ENCODE measurements at regions not wholly inside any gene's neighbourhood (a gene's known extent, or its start where the extent isn't known, plus 50 kb on each side); places are given as distances from the start of the nearest gene placed in this dataset.

DNA sequence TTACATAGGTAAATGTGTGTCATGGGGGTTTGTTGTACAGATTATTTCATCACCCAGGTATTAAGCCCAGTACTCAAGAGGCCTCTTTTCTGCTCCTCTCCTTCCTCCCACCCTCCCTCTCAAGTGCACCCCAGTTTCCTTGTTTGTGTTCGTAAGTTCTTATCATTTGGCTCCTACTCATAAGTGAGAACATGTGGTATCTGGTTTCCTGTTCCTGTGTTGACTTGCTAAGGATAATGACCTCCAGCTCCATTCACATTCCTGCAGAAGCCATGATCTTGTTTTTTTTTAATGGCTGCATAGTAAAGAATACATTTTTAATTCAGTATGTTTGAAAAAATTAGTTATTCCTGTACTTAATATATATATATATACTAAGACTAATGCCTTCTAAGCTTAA is 107.7 kb downstream of the CLDN17 start:
- no peaks in the 10 kb centered on the region for H3K9me3 Mint-ChIP-seq
- no peaks in the 10 kb centered on the region for H3K36me3 Mint-ChIP-seq
- no peaks in the 10 kb centered on the region for H3K27me3 ChIP-seq (replicated peaks in 1 of 2; ENCODE audit: control insufficient read depth in 2 of 2, extremely low read depth in 1 of 2, insufficient read depth in 2 of 2, low read length in 1 of 2)
- CTCF ChIA-PET: interaction anchor here (0.6 to 0.7 kb wide), 2 partner anchors 57 to 1029 kb away, joined by 3 to 4 read pairs; no protein-coding TSS in a partner anchor
- H3K27me3 Mint-ChIP-seq: peaks cover 0 to 3% of the 10 kb centered on the region in 2 donors
- POLR2A ChIA-PET: interaction anchor here in 1 of 2 donors (0.6 kb wide), 1 partner anchor 82 kb away, joined by 11 read pairs; no protein-coding TSS in a partner anchor
- H3K4me3 ChIP-seq (ENCODE audit: control insufficient read depth in 1 of 2, extremely low read depth in 1 of 2, low read length in 1 of 2): no peak overlapping the region
- no peaks in the 10 kb centered on the region for H3K36me3 ChIP-seq (ENCODE audit: control insufficient read depth in 2 of 2, extremely low read depth in 1 of 2, insufficient read depth in 1 of 2, low read length in 1 of 2)
- H3K27ac ChIP-seq (ENCODE audit: low read length): no peak overlapping the region
- no peak overlapping the region for H3K4me3 Mint-ChIP-seq
- ATAC-seq (replicated peaks in 1 of 4) (no peak), DNase-seq (no peak)
- WGBS (ENCODE audit: insufficient coverage): no CpG with 5 or more reads among the region's 1 CpG
- H3K4me1 Mint-ChIP-seq: no peaks in the 10 kb centered on the region
- no peaks in the 10 kb centered on the region for H3K4me1 ChIP-seq (ENCODE audit: control insufficient read depth in 1 of 2, extremely low read depth in 1 of 2, insufficient read depth in 2 of 2, low read length in 2 of 2)
- no peak overlapping the region for H3K27ac Mint-ChIP-seq
- H3K9me3 ChIP-seq: no peaks in the 10 kb centered on the region

DNA sequence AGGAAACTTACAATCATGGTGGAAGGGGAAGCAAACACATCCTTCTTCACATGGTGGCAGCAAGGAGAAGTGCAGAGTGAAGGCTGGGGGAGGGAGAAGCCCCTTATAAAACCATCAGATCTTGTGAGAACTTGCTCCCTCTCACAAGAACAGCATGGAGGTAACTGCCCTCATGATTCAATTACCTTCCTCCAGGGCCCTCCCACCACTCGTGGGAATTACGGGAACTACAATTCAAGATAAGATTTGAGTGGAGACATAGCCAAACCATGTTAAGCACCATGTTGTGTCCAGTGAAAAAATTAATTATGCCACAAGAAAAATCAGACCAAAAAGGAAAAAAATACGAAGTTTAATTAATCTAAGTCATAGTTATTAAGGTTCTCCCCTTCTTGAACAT is 109.5 kb downstream of the CLDN17 start:
- ATAC-seq (replicated peaks in 1 of 4): no peak
- POLR2A ChIA-PET: interaction anchor here in 1 of 2 donors (0.5 kb wide), 1 partner anchor 24 kb away, joined by 4 read pairs; no protein-coding TSS in a partner anchor
- no CpG with 5 or more reads among the region's 3 CpGs for WGBS (ENCODE audit: insufficient coverage)

DNA sequence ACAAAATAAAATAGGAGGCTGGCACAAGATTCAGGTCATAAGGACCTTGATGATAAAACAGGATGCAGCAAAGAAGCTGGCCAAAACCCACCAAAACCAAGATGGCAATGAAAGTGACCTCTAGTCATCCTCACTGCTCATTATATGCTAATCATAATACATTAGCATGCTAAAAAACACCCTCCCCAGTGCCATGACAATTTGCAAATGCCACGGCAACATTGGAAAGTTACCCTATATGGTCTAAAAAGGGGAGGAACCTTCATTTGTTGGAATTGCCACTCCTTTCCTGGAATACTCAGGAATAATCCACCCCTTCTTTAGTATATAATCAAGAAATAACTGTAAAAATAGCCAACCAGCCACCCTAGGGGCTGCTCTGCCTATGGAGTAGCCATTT is 108.8 kb upstream of the GRIK1 start:
- ATAC-seq (replicated peaks in 1 of 4) (no peak), DNase-seq (no peak)
- no peaks in the 10 kb centered on the region for H3K27me3 ChIP-seq (replicated peaks in 1 of 2; ENCODE audit: control insufficient read depth in 2 of 2, extremely low read depth in 1 of 2, insufficient read depth in 2 of 2, low read length in 1 of 2)
- no peaks in the 10 kb centered on the region for H3K36me3 ChIP-seq (ENCODE audit: control insufficient read depth in 2 of 2, extremely low read depth in 1 of 2, insufficient read depth in 1 of 2, low read length in 1 of 2)
- Mint-ChIP-seq H3K4me3 (no peak overlapping the region), H3K36me3 (no peaks in the 10 kb centered on the region), H3K9me3 (no peaks in the 10 kb centered on the region), H3K4me1 (no peaks in the 10 kb centered on the region), H3K27me3 (peaks cover 2 to 4% of the 10 kb centered on the region in 2 donors), H3K27ac (no peak overlapping the region)
- WGBS (ENCODE audit: insufficient coverage): no CpG with 5 or more reads among the region's 1 CpG
- H3K4me1 ChIP-seq (ENCODE audit: control insufficient read depth in 1 of 2, extremely low read depth in 1 of 2, insufficient read depth in 2 of 2, low read length in 2 of 2): no peaks in the 10 kb centered on the region
- no peak overlapping the region for H3K27ac ChIP-seq (ENCODE audit: low read length)
- no peaks in the 10 kb centered on the region for H3K9me3 ChIP-seq
- no peak overlapping the region for H3K4me3 ChIP-seq (ENCODE audit: control insufficient read depth in 1 of 2, extremely low read depth in 1 of 2, low read length in 1 of 2)
- ChIA-PET POLR2A (no interaction called here), CTCF (no interaction called here)

More for the DNA sequence above, 109.5 kb downstream of the CLDN17 start:
- H3K27ac Mint-ChIP-seq: no peak overlapping the region
- CTCF ChIA-PET: no interaction called here
- no peaks in the 10 kb centered on the region for H3K36me3 ChIP-seq (ENCODE audit: control insufficient read depth in 2 of 2, extremely low read depth in 1 of 2, insufficient read depth in 1 of 2, low read length in 1 of 2)
- no peaks in the 10 kb centered on the region for H3K9me3 ChIP-seq
- no peaks in the 10 kb centered on the region for H3K36me3 Mint-ChIP-seq
- no peaks in the 10 kb centered on the region for H3K4me1 ChIP-seq (ENCODE audit: control insufficient read depth in 1 of 2, extremely low read depth in 1 of 2, insufficient read depth in 2 of 2, low read length in 2 of 2)
- H3K27me3 ChIP-seq (replicated peaks in 1 of 2; ENCODE audit: control insufficient read depth in 2 of 2, extremely low read depth in 1 of 2, insufficient read depth in 2 of 2, low read length in 1 of 2): no peaks in the 10 kb centered on the region
- no peak for DNase-seq
- no peak overlapping the region for H3K27ac ChIP-seq (ENCODE audit: low read length)
- H3K4me1 Mint-ChIP-seq: no peaks in the 10 kb centered on the region
- H3K4me3 Mint-ChIP-seq: no peak overlapping the region
- no peak overlapping the region for H3K4me3 ChIP-seq (ENCODE audit: control insufficient read depth in 1 of 2, extremely low read depth in 1 of 2, low read length in 1 of 2)
- peaks cover 0 to 3% of the 10 kb centered on the region in 2 donors for H3K27me3 Mint-ChIP-seq
- no peaks in the 10 kb centered on the region for H3K9me3 Mint-ChIP-seq

DNA sequence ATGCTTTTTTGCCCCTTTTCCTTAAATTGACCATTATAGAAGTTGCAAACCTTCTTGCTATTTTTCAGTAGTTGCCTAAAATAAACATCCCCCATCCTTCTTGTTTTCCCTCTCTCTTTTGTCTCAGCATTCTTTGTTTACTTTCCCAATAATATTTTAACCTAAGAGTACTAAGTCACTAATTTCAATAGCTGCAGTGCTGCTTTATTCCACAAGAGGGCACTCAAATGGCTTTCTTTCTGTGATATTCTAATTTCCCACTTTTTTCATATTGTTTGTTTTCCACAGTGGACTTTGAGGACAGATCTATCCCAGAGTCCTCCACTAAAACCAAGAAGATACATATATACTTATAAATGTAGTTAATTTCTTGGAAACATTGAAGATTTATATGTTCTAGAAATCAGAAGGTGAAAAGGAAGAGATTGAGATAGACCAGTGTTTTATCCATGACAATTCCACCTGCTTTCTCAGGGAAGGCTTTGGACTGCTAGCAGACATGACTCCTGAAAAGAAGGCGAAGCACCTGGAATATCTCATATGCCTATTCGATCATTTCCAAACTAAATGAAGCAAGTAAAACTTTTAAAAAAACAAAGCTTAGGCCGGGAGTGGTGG is 104.8 kb upstream of the GRIK1 start:
- Mint-ChIP-seq H3K9me3 (peaks cover 2 to 14% (median 7%) of the 10 kb centered on the region in 3 donors), H3K27ac (no peak overlapping the region), H3K4me3 (no peak overlapping the region), H3K27me3 (peaks cover 2 to 4% of the 10 kb centered on the region in 2 donors), H3K36me3 (no peaks in the 10 kb centered on the region), H3K4me1 (no peaks in the 10 kb centered on the region)
- H3K9me3 ChIP-seq: no peaks in the 10 kb centered on the region
- no peaks in the 10 kb centered on the region for H3K36me3 ChIP-seq (ENCODE audit: control insufficient read depth in 2 of 2, extremely low read depth in 1 of 2, insufficient read depth in 1 of 2, low read length in 1 of 2)
- WGBS (ENCODE audit: insufficient coverage): no CpG with 5 or more reads among the region's 3 CpGs
- H3K27me3 ChIP-seq (replicated peaks in 1 of 2; ENCODE audit: control insufficient read depth in 2 of 2, extremely low read depth in 1 of 2, insufficient read depth in 2 of 2, low read length in 1 of 2): no peaks in the 10 kb centered on the region
- no peak overlapping the region for H3K27ac ChIP-seq (ENCODE audit: low read length)
- DNase-seq (peak in 1 of 35 experiments; percentile 23), ATAC-seq (replicated peaks in 1 of 4) (no peak)
- no peaks in the 10 kb centered on the region for H3K4me1 ChIP-seq (ENCODE audit: control insufficient read depth in 1 of 2, extremely low read depth in 1 of 2, insufficient read depth in 2 of 2, low read length in 2 of 2)
- POLR2A ChIA-PET: no interaction called here
- H3K4me3 ChIP-seq (ENCODE audit: control insufficient read depth in 1 of 2, extremely low read depth in 1 of 2, low read length in 1 of 2): no peak overlapping the region
- CTCF ChIA-PET: interaction anchor here (0.8 to 2.1 kb wide), 7 partner anchors 10 to 1055 kb away, joined by 3 to 8 read pairs (median 4); no protein-coding TSS in a partner anchor

DNA sequence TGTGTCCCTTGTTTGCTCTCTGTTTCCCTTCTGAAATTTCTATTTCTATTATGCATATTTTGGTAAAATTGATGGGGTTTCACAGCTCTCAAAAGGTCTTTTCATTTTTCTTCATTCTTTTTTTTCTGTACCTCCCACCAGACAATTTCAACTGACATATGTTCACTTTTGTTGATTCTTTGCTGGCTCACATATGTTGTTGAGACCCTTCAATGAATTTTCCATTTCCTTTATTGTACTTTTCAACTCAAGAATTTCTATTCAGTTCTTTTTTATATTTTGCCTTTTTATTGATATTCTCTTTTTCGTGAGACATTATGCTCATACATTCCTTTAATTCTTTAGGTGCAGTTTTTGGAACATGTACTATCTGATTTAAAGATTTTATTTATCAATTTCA is 102.6 kb upstream of the GRIK1 start:
- no peak overlapping the region for H3K4me3 ChIP-seq (ENCODE audit: control insufficient read depth in 1 of 2, extremely low read depth in 1 of 2, low read length in 1 of 2)
- H3K4me3 Mint-ChIP-seq: no peak overlapping the region
- H3K36me3 ChIP-seq (ENCODE audit: control insufficient read depth in 2 of 2, extremely low read depth in 1 of 2, insufficient read depth in 1 of 2, low read length in 1 of 2): no peaks in the 10 kb centered on the region
- H3K27me3 Mint-ChIP-seq: peaks cover 2 to 4% of the 10 kb centered on the region in 2 donors
- no peaks in the 10 kb centered on the region for H3K4me1 ChIP-seq (ENCODE audit: control insufficient read depth in 1 of 2, extremely low read depth in 1 of 2, insufficient read depth in 2 of 2, low read length in 2 of 2)
- H3K9me3 ChIP-seq: no peaks in the 10 kb centered on the region
- no CpG with 5 or more reads among the region's 1 CpG for WGBS (ENCODE audit: insufficient coverage)
- DNase-seq: no peak
- CTCF ChIA-PET: interaction anchor here (0.6 to 2.4 kb wide), 3 partner anchors 986 to 1046 kb away, joined by 3 to 8 read pairs (median 7); no protein-coding TSS in a partner anchor
- POLR2A ChIA-PET: no interaction called here
- H3K4me1 Mint-ChIP-seq: no peaks in the 10 kb centered on the region
- H3K27ac ChIP-seq (ENCODE audit: low read length): no peak overlapping the region
- no peak for ATAC-seq (replicated peaks in 1 of 4)
- no peak overlapping the region for H3K27ac Mint-ChIP-seq
- no peaks in the 10 kb centered on the region for H3K27me3 ChIP-seq (replicated peaks in 1 of 2; ENCODE audit: control insufficient read depth in 2 of 2, extremely low read depth in 1 of 2, insufficient read depth in 2 of 2, low read length in 1 of 2)
- H3K9me3 Mint-ChIP-seq: peaks cover 5 to 14% (median 7%) of the 10 kb centered on the region in 3 donors
- no peaks in the 10 kb centered on the region for H3K36me3 Mint-ChIP-seq

DNA sequence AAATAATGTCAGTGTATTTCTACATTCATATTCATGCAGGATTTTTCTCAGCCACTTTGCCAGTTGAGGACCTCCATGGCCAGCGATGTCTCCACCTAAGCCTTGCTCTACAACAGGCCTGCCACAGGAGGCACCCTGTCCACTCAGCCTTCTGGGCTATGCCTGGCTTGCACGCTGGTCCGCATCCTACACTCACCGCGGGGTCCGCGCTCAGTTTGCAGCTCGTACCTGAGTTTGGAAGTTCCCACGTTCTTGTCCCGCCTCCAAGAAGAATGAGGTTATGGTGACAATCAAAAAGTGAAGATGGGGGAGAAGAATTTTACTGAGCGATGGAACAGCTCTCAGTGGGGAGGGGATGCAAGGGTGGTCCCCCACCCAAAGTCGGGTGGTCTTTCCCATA is 93.6 kb upstream of the GRIK1 start:
- ATAC-seq (replicated peaks in 1 of 4): no peak
- no peak overlapping the region for H3K4me3 Mint-ChIP-seq

More for the DNA sequence above, 93.6 kb upstream of the GRIK1 start:
- Histone ChIP-seq H3K36me3 (ENCODE audit: control insufficient read depth in 2 of 2, extremely low read depth in 1 of 2, insufficient read depth in 1 of 2, low read length in 1 of 2) (no peaks in the 10 kb centered on the region), H3K9me3 (no peaks in the 10 kb centered on the region), H3K4me1 (ENCODE audit: control insufficient read depth in 1 of 2, extremely low read depth in 1 of 2, insufficient read depth in 2 of 2, low read length in 2 of 2) (no peaks in the 10 kb centered on the region), H3K27me3 (replicated peaks in 1 of 2; ENCODE audit: control insufficient read depth in 2 of 2, extremely low read depth in 1 of 2, insufficient read depth in 2 of 2, low read length in 1 of 2) (no peaks in the 10 kb centered on the region), H3K27ac (ENCODE audit: low read length) (no peak overlapping the region), H3K4me3 (ENCODE audit: control insufficient read depth in 1 of 2, extremely low read depth in 1 of 2, low read length in 1 of 2) (no peak overlapping the region)
- WGBS (ENCODE audit: insufficient coverage): 90% methylated on average over 12 of the region's 12 CpGs
- no peaks in the 10 kb centered on the region for H3K36me3 Mint-ChIP-seq
- H3K4me1 Mint-ChIP-seq: no peaks in the 10 kb centered on the region
- H3K27ac Mint-ChIP-seq: no peak overlapping the region
- peaks cover 0 to 6% of the 10 kb centered on the region in 2 donors for H3K27me3 Mint-ChIP-seq
- no peak for DNase-seq
- ChIA-PET CTCF (no interaction called here), POLR2A (no interaction called here)
- H3K9me3 Mint-ChIP-seq: peaks cover 0 to 3% (median 0%) of the 10 kb centered on the region in 3 donors

All from T-cell (primary cell).